C4-2B (cell line): ENCODE measurements at regions not wholly inside any gene's neighbourhood (a gene's known extent, or its start where the extent isn't known, plus 50 kb on each side); places are given as distances from the start of the nearest gene placed in this dataset.

ENCODE experiments used
- ZFX ChIP-seq: fragments of 450-650 bp; IDR thresholded peaks from 2 replicates; pipeline ENCODE4 v1.6.1; 2017
- TF ChIP-seq, protein P1 (sequence below): fragments of 450-650 bp; conservative IDR thresholded peaks from 2 replicates; pipeline ENCODE4 v1.5.1; 2017; ENCODE audit warnings: mild to moderate bottlenecking

DNA sequence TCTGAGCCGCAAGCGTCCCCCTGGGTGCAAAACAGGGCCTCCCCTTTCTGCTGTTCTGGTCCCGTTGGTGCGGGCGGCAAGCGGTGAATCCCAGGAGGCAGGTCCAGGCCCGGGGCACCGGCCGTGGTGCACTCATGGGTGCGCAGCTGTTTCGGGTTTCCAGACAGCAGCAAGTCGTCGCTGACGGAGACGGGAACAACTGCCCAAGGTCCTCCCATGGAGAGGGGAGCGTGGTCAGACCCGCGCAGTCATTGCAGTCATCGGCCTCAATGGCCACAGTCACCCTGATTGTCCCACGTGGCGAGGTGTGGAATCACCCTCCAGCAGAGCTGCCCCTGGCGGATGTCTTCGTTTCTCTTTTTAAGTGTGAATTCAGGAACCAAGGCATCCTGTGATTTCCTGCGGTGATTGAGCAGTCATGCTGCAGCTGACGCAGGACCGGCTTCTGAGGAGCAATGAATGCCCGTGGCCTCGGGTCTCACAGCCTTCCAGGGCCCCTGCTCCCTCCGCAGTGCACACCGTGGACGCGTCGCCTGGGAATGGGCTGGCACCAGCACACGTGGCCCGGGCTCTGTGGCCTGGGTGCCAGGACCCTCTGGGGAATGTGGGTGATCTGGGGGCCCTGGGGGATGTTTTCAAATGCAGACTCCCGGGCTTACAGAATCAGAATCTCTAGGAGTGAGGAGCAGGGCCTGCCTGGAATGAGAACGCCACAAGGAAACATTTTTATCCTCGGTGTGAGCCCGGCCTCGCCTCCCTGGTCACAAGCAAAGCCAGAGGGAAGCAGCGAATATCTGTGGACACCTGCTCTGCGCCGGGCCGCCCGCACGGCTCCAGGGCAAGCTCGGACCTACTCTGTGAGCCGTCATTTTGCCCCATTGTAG lies 244.2 kb upstream of the SALL3 start:
- TF ChIP-seq, protein P1, sequence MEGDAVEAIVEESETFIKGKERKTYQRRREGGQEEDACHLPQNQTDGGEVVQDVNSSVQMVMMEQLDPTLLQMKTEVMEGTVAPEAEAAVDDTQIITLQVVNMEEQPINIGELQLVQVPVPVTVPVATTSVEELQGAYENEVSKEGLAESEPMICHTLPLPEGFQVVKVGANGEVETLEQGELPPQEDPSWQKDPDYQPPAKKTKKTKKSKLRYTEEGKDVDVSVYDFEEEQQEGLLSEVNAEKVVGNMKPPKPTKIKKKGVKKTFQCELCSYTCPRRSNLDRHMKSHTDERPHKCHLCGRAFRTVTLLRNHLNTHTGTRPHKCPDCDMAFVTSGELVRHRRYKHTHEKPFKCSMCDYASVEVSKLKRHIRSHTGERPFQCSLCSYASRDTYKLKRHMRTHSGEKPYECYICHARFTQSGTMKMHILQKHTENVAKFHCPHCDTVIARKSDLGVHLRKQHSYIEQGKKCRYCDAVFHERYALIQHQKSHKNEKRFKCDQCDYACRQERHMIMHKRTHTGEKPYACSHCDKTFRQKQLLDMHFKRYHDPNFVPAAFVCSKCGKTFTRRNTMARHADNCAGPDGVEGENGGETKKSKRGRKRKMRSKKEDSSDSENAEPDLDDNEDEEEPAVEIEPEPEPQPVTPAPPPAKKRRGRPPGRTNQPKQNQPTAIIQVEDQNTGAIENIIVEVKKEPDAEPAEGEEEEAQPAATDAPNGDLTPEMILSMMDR = no peak
- no peak for TF ChIP-seq ZFX
